SJCRH30 (cell line): ENCODE measurements at regions not wholly inside any gene's neighbourhood (a gene's known extent, or its start where the extent isn't known, plus 50 kb on each side); places are given as distances from the start of the nearest gene placed in this dataset.

Experiments
- DNase-seq, 2 experiments: peaks; one replicate each; pipeline ENCODE4 v3.0.0-alpha.2; 2015 to 2020
- H3K27ac ChIP-seq: fragments of 250-450 bp; sonication (Bioruptor Pico); 2 replicates; pipeline ENCODE4 v1.5.1; 2020; ENCODE audit warnings: mild to moderate bottlenecking, moderate library complexity
- H3K27me3 ChIP-seq: fragments of 250-450 bp; sonication (Bioruptor Pico); 2 replicates; pipeline ENCODE4 v1.5.1; 2020; ENCODE audit warnings: mild to moderate bottlenecking, moderate library complexity
- H3K36me3 ChIP-seq: fragments of 250-450 bp; sonication (Bioruptor Pico); 2 replicates; pipeline ENCODE4 v1.5.1; 2020; ENCODE audit warnings: mild to moderate bottlenecking, moderate library complexity
- H3K4me1 ChIP-seq: fragments of 250-450 bp; sonication (Bioruptor Pico); 2 replicates; pipeline ENCODE4 v1.5.1; 2020; ENCODE audit warnings: mild to moderate bottlenecking, moderate library complexity
- H3K4me3 ChIP-seq: fragments of 250-450 bp; sonication (Bioruptor Pico); 2 replicates; pipeline ENCODE4 v1.5.1; 2020; ENCODE audit warnings: mild to moderate bottlenecking, moderate library complexity
- H3K9me3 ChIP-seq: fragments of 250-450 bp; sonication (Bioruptor Pico); replicated peaks from 2 replicates; pipeline ENCODE4 v1.5.1; 2020; ENCODE audit warnings: mild to moderate bottlenecking, moderate library complexity

DNA sequence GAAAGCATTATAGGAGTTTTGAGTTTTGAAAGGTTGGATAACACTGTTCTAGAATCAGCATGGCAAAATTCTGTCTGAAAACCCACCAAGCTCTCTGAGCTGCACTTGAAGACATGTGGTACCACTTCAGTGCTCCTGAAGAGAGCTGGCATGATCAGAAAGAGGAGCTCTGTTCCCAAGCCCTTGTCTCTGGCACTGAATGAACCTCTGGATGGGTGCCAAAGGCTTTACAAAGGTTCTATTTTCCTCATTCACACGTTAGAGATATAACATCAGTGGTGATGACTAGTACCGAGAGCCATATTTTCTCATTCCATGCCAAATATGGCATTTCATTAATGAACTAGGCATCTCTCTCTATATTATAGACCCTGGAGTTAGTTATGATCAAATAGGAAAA is 301.8 kb upstream of the ID4 start:
- no peaks in the 10 kb centered on the region for H3K36me3 ChIP-seq
- H3K27ac ChIP-seq = no peak overlapping the region
- H3K4me3 ChIP-seq = no peak overlapping the region
- no peaks in the 10 kb centered on the region for H3K27me3 ChIP-seq
- peak in 1 of 2 experiments; percentile 1 for DNase-seq
- no peaks in the 10 kb centered on the region for H3K9me3 ChIP-seq
- H3K4me1 ChIP-seq = no peaks in the 10 kb centered on the region

GRCh38 chr6:19536838-19537237 is 300.3 kb upstream of the ID4 start:
- no peak overlapping the region for H3K27ac ChIP-seq
- no peaks in the 10 kb centered on the region for H3K36me3 ChIP-seq
- H3K9me3 ChIP-seq = no peaks in the 10 kb centered on the region
- H3K4me1 ChIP-seq = no peaks in the 10 kb centered on the region
- DNase-seq = no peak
- H3K4me3 ChIP-seq = no peak overlapping the region
- no peaks in the 10 kb centered on the region for H3K27me3 ChIP-seq

- H3K27ac ChIP-seq = no peak overlapping the region
- no peaks in the 10 kb centered on the region for H3K27me3 ChIP-seq
- DNase-seq = no peak
- no peaks in the 10 kb centered on the region for H3K9me3 ChIP-seq
- H3K4me1 ChIP-seq = no peaks in the 10 kb centered on the region
- no peaks in the 10 kb centered on the region for H3K36me3 ChIP-seq
- H3K4me3 ChIP-seq = no peak overlapping the region
These were observed 299.1 kb upstream of the ID4 start for GRCh38 chr6:19538096-19538495.

DNA sequence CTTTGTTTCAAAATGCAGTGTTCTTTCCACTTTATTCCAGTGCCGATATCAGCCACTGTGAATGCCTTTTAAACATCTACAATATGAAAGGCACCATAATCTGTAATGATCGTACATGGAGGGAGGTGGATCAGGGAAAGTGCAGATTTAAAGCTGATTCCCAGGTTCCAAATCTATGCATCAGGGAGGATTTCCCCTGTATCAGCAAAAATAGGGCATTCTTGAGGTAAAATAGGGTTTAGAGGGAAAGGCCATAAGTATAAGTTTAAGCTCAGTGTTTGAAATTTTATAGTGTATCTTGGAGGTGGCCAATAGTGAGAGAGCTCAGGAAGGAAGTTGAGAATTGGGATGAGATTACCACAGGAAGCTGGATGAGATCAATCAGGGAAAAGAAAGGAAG is 289.7 kb upstream of the ID4 start:
- no peak overlapping the region for H3K4me3 ChIP-seq
- H3K9me3 ChIP-seq = no peaks in the 10 kb centered on the region
- no peak for DNase-seq
- H3K36me3 ChIP-seq = no peaks in the 10 kb centered on the region
- H3K27ac ChIP-seq = no peak overlapping the region
- H3K4me1 ChIP-seq = no peaks in the 10 kb centered on the region
- no peaks in the 10 kb centered on the region for H3K27me3 ChIP-seq

GRCh38 chr6:19549109-19549508 is 288.1 kb upstream of the ID4 start:
- no peaks in the 10 kb centered on the region for H3K36me3 ChIP-seq
- H3K4me1 ChIP-seq = no peaks in the 10 kb centered on the region
- no peak for DNase-seq
- no peaks in the 10 kb centered on the region for H3K9me3 ChIP-seq
- no peaks in the 10 kb centered on the region for H3K27me3 ChIP-seq
- H3K27ac ChIP-seq = no peak overlapping the region
- no peak overlapping the region for H3K4me3 ChIP-seq

GRCh38 chr6:19550380-19550779 is 286.8 kb upstream of the ID4 start:
- H3K4me1 ChIP-seq = no peaks in the 10 kb centered on the region
- no peaks in the 10 kb centered on the region for H3K9me3 ChIP-seq
- no peak for DNase-seq
- no peak overlapping the region for H3K27ac ChIP-seq
- H3K4me3 ChIP-seq = no peak overlapping the region
- H3K36me3 ChIP-seq = no peaks in the 10 kb centered on the region
- no peaks in the 10 kb centered on the region for H3K27me3 ChIP-seq

DNA sequence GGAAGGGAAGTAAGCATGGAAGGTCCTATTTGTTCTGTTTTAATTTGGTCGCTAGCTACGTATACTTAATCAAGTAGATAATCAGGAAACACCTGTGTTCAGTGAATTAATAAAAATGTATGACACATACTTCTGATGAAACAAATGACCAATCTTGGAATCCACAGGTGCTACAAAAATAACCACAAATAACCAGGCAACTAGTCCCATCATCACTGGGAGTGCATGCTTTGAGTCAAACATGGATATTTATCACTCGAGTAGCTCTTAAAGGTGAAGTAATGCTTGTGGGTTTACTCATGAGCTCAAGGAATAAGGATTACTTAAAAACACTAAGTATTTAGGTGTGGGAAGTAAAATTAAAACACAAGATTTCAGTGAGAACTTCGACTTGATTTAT is 285.6 kb upstream of the ID4 start:
- H3K27me3 ChIP-seq = no peaks in the 10 kb centered on the region
- H3K9me3 ChIP-seq = no peaks in the 10 kb centered on the region
- DNase-seq = no peak
- H3K4me3 ChIP-seq = no peak overlapping the region
- no peaks in the 10 kb centered on the region for H3K4me1 ChIP-seq
- no peak overlapping the region for H3K27ac ChIP-seq
- H3K36me3 ChIP-seq = no peaks in the 10 kb centered on the region

GRCh38 chr6:19552076-19552475 is 285.1 kb upstream of the ID4 start:
- no peaks in the 10 kb centered on the region for H3K4me1 ChIP-seq
- H3K36me3 ChIP-seq = no peaks in the 10 kb centered on the region
- no peak for DNase-seq
- H3K27me3 ChIP-seq = no peaks in the 10 kb centered on the region
- no peak overlapping the region for H3K27ac ChIP-seq
- H3K9me3 ChIP-seq = no peaks in the 10 kb centered on the region
- no peak overlapping the region for H3K4me3 ChIP-seq

DNA sequence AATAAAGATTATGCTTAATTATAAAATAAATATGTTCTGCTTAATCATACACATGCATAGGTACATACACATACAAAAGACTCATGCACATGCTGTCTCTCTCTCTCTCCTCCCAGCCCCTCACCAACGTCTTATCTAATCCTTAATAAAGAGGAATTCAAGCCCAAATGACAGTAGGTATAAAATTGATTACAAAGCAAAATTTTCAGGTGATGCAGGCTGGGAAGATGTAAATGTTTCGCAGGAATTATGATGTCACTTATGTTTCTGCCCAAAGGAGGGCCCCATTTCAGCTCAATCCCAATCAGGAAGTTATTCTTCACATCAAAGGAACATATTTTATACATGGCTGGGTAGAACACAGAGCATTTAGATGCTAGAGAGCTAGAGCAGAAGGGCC is 284.6 kb upstream of the ID4 start:
- no peaks in the 10 kb centered on the region for H3K27me3 ChIP-seq

DNA sequence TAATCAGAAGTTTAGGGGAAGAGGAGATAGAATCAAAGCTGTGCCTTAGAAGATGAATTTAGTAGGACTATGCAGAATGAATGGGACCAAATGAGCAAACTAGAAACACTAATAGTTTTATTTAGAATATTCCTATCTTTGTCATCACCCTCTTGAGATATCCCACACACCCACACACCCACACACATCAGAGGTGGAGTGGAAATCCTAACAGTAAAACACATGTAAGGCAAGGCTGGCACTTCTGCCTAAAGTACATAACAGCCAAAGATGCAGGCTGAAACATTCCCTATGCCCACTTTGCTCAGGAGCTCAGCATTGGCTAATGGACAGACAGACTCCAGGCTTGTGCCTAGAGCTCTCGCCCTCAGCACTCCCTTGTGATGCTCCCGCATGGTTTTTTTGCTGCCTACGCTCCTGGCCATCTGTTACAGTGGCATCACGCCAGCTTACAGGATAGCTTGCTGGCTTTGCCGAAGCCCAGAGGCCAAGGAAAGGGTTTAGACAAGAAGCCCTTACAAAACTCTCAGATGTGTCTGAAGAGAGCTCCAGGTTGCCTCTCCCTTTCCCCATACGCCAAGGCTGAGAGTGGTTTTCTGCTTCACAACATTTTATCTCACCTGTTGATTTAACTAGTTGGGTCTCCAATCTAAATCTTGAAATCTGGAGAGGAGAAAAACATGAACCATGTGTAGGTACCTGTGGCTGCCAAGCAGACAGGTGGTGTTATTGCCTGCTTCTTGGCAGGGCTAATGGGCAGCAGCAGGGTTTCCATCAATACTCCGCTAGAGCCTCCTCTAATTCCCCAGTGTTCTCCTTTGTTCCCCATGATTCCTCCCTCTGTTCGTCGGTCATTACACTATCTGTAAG is 282.6 kb upstream of the ID4 start:
- Histone ChIP-seq H3K4me3 (no peak overlapping the region), H3K27me3 (no peaks in the 10 kb centered on the region), H3K4me1 (no peaks in the 10 kb centered on the region), H3K36me3 (no peaks in the 10 kb centered on the region), H3K9me3 (no peaks in the 10 kb centered on the region), H3K27ac (no peak overlapping the region)
- peak; percentile 33 to 54 for DNase-seq

More for the DNA sequence above, 284.6 kb upstream of the ID4 start:
- Histone ChIP-seq H3K4me1 (no peaks in the 10 kb centered on the region), H3K9me3 (no peaks in the 10 kb centered on the region), H3K36me3 (no peaks in the 10 kb centered on the region), H3K27ac (no peak overlapping the region), H3K4me3 (no peak overlapping the region)
- DNase-seq = no peak

GRCh38 chr6:19557191-19557590 is 280.0 kb upstream of the ID4 start:
- H3K27me3 ChIP-seq = no peaks in the 10 kb centered on the region
- DNase-seq = no peak

DNA sequence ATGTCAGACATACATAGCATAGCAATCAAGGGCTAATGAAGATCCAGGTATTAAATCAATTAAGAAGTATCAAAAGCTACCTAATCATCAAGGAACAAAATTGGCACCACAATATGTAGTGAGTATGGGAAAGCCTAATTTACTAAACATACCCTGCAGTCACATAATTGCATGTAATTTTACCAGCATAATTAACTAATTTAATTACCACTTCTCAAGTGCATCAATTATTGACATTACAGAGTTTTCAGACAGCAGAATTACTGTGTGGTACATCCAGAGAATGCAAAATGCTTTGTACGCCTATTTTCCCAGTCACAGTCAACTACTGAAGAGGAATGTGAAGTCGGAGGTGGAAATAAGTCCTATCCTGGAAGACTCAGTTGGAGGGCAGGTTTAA is 279.0 kb upstream of the ID4 start:
- Histone ChIP-seq H3K4me3 (no peak overlapping the region), H3K27ac (no peak overlapping the region), H3K36me3 (no peaks in the 10 kb centered on the region), H3K9me3 (no peaks in the 10 kb centered on the region), H3K4me1 (no peaks in the 10 kb centered on the region), H3K27me3 (no peaks in the 10 kb centered on the region)
- DNase-seq = no peak

More at GRCh38 chr6:19557191-19557590, 280.0 kb upstream of the ID4 start:
- Histone ChIP-seq H3K36me3 (no peaks in the 10 kb centered on the region), H3K27ac (no peak overlapping the region), H3K4me3 (no peak overlapping the region), H3K9me3 (no peaks in the 10 kb centered on the region), H3K4me1 (no peaks in the 10 kb centered on the region)

- H3K27me3 ChIP-seq = no peaks in the 10 kb centered on the region
- H3K36me3 ChIP-seq = no peaks in the 10 kb centered on the region
- no peak for DNase-seq
- H3K4me1 ChIP-seq = no peaks in the 10 kb centered on the region
- no peaks in the 10 kb centered on the region for H3K9me3 ChIP-seq
- H3K27ac ChIP-seq = no peak overlapping the region
- no peak overlapping the region for H3K4me3 ChIP-seq
These were observed 278.2 kb upstream of the ID4 start for GRCh38 chr6:19558934-19559333.

DNA sequence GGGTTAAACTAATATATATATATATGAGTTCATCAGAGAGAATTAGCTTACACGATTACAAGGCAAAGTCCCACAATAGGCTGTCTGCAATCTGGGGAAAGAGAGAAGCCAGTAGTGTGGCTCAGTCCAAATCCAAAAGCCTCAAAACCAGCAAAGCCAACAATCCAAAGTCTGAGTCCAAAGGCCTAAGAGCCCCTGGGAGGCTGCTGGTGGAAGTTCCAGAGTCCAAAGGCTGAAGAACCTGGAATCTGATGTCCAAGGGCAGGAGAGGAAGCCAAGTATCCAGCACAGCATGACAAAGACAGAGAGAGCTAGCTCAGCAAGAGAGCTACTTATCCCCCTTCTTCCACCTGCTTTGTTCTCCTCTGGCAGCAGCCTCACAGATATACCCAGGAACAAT is 274.7 kb upstream of the ID4 start:
- H3K4me3 ChIP-seq = no peak overlapping the region
- H3K4me1 ChIP-seq = no peaks in the 10 kb centered on the region
- H3K9me3 ChIP-seq = no peaks in the 10 kb centered on the region
- no peak for DNase-seq
- no peaks in the 10 kb centered on the region for H3K36me3 ChIP-seq
- no peaks in the 10 kb centered on the region for H3K27me3 ChIP-seq
- H3K27ac ChIP-seq = no peak overlapping the region

DNA sequence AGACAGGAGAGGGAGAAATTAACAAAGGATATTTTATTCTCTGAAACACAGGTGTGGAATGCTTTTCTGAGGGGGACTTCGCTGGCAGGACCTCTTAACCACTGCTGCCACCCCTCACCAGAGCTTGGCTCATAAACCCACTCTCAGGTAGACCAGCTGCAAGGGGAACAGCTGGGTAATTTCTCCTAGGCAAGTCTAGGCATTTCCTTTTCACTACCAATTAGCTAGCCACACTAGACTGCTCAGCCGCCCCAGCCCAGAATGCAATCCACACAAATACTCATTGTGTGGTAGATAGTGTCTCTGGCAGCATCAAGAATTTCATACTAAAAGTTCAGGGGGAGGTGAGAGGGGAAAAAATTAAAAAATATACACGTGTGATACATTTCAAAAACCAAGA is 267.6 kb upstream of the ID4 start:
- DNase-seq = peak; percentile 38 to 57
- Histone ChIP-seq H3K36me3 (no peaks in the 10 kb centered on the region), H3K4me3 (no peak overlapping the region), H3K4me1 (peaks cover 10% of the 10 kb centered on the region), H3K27me3 (no peaks in the 10 kb centered on the region), H3K27ac (peak overlapping the region; percentile 42; the same call in 1 of the 2 replicates), H3K9me3 (no peaks in the 10 kb centered on the region)

GRCh38 chr6:19571176-19571575 is 266.0 kb upstream of the ID4 start:
- Histone ChIP-seq H3K27me3 (no peaks in the 10 kb centered on the region), H3K4me3 (no peak overlapping the region), H3K9me3 (no peaks in the 10 kb centered on the region), H3K36me3 (no peaks in the 10 kb centered on the region), H3K27ac (peak overlapping the region; percentile 42), H3K4me1 (peaks cover 10% of the 10 kb centered on the region)
- DNase-seq = peak; percentile 18 to 64
